NT2/D1 (cell line): ENCODE measurements at regions not wholly inside any gene's neighbourhood (a gene's known extent, or its start where the extent isn't known, plus 50 kb on each side); places are given as distances from the start of the nearest gene placed in this dataset.

Experiments
- DNase-seq: peaks from one replicate; pipeline ENCODE4 v3.0.0-alpha.2; 2011; ENCODE audit warnings: low read depth, low spot score
- H3K27me3 ChIP-seq: 2 replicates; pipeline ENCODE4 v1.6.0; 2011; ENCODE audit warnings: mild to moderate bottlenecking; ENCODE audit not compliant: insufficient read length, insufficient read depth
- H3K36me3 ChIP-seq: 2 replicates; pipeline ENCODE4 v1.6.1; 2011; ENCODE audit warnings: mild to moderate bottlenecking, low read length, mixed read lengths; ENCODE audit not compliant: insufficient read depth, insufficient read length
- H3K4me1 ChIP-seq: 2 replicates; pipeline ENCODE4 v1.5.1; 2011; ENCODE audit not compliant: insufficient read depth, insufficient read length
- H3K4me3 ChIP-seq: 2 replicates; pipeline ENCODE4 v1.5.1; 2011; ENCODE audit warnings: low read depth; ENCODE audit not compliant: insufficient read length
- H3K9ac ChIP-seq: 2 replicates; pipeline ENCODE4 v1.6.0; 2011; ENCODE audit warnings: low read depth; ENCODE audit not compliant: insufficient read length
- H3K9me3 ChIP-seq: 2 replicates; pipeline ENCODE4 v1.5.1; 2011; ENCODE audit warnings: mild to moderate bottlenecking, low read length; ENCODE audit not compliant: insufficient read depth
- SUZ12 ChIP-seq: IDR thresholded peaks from 2 replicates; pipeline ENCODE4 v1.6.1; 2011; ENCODE audit not compliant: insufficient read length, insufficient read depth; ENCODE audit errors: extremely low read depth
- YY1 ChIP-seq: IDR thresholded peaks from 2 replicates; pipeline ENCODE4 v1.6.1; 2011; ENCODE audit not compliant: insufficient read length, insufficient read depth
- ZNF274 ChIP-seq: IDR thresholded peaks from 2 replicates; pipeline ENCODE4 v1.6.1; 2011; ENCODE audit warnings: mild to moderate bottlenecking, low read depth, low read length

DNA sequence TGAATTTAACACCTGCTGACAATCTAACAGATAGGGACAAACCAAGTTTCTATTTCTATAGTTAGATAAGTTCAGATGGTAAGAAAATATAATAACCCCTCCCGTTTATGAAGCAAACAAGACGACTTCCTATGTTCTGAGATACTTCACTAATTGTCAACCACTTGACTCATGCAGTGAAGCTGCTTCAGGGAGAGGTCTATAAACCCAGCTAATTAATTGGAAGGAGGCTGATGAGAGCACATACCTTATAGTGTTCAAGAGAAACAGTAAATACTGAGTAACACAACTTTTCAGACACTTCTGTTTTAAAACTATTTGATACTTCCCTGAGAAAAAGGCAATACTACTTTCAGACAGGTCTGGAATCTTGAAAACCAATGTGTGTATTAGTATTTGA lies 229.4 kb upstream of the UBASH3B start:
- TF ChIP-seq SUZ12 (no peak), ZNF274 (no peak), YY1 (no peak)
- no peak overlapping the region for H3K4me3 ChIP-seq
- no peaks in the 10 kb centered on the region for H3K27me3 ChIP-seq
- peaks cover 3% of the 10 kb centered on the region for H3K4me1 ChIP-seq
- no peak for DNase-seq
- no peak overlapping the region for H3K9ac ChIP-seq
- no peaks in the 10 kb centered on the region for H3K36me3 ChIP-seq
- no peaks in the 10 kb centered on the region for H3K9me3 ChIP-seq

DNA sequence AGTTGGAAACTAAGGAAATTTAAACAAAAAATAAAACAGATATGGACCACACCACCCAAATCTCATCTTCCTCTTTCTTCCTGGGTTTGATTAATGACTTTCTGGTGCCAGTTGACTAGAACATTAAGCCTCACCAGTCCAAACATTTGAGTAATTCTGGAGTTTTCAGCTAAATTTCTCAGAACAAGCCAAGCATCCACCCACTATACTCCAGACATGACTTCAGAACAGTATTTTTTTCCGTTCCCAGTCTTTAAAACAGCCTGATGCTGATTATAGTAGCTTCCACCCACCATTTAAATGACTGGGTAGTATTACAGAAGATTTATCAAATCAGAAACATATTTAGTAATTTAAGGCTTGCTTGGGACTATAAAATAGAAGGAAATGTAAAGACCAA lies 230.9 kb upstream of the UBASH3B start:
- TF ChIP-seq SUZ12 = no peak
- no peak for TF ChIP-seq ZNF274
- TF ChIP-seq YY1 = no peak
- Histone ChIP-seq H3K9ac (no peak overlapping the region), H3K4me1 (peaks cover 3% of the 10 kb centered on the region), H3K9me3 (no peaks in the 10 kb centered on the region), H3K36me3 (no peaks in the 10 kb centered on the region), H3K27me3 (no peaks in the 10 kb centered on the region), H3K4me3 (no peak overlapping the region)
- DNase-seq = no peak

- no peaks in the 10 kb centered on the region for H3K36me3 ChIP-seq
- H3K27me3 ChIP-seq = no peaks in the 10 kb centered on the region
- no peak overlapping the region for H3K4me3 ChIP-seq
- no peak for TF ChIP-seq YY1
- no peak for TF ChIP-seq SUZ12
- TF ChIP-seq ZNF274 = no peak
- H3K4me1 ChIP-seq = peaks cover 3% of the 10 kb centered on the region
- H3K9ac ChIP-seq = no peak overlapping the region
- H3K9me3 ChIP-seq = no peaks in the 10 kb centered on the region
- no peak for DNase-seq
These were observed 231.6 kb upstream of the UBASH3B start for GRCh38 chr11:122423886-122424285.

DNA sequence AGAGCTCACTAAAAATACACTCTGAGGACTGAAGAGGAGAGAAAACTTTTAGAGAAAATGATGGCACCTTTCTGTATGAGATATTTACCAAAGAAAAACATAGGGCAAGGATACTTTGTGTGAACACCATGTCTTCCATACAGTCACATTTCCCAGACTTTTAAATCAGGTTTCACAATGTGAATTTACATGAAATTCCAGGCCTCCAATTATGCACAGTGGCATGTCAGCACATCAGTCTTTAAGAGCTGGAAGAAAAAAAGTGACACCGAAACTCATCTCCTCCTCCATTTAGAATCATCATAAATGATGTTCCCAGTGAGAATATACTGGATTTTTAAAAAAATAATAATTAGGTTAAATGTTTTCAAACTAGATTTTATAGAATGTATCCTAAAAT lies 232.2 kb upstream of the UBASH3B start:
- no peak overlapping the region for H3K4me3 ChIP-seq
- H3K36me3 ChIP-seq = no peaks in the 10 kb centered on the region
- no peak overlapping the region for H3K9ac ChIP-seq
- TF ChIP-seq SUZ12 (no peak), ZNF274 (no peak), YY1 (no peak)
- DNase-seq = no peak
- no peaks in the 10 kb centered on the region for H3K9me3 ChIP-seq
- no peaks in the 10 kb centered on the region for H3K27me3 ChIP-seq
- peaks cover 3% of the 10 kb centered on the region for H3K4me1 ChIP-seq

- peaks cover 3% of the 10 kb centered on the region for H3K4me1 ChIP-seq
- no peak for DNase-seq
- no peaks in the 10 kb centered on the region for H3K27me3 ChIP-seq
- H3K9ac ChIP-seq = no peak overlapping the region
- no peaks in the 10 kb centered on the region for H3K36me3 ChIP-seq
- H3K9me3 ChIP-seq = no peaks in the 10 kb centered on the region
- no peak overlapping the region for H3K4me3 ChIP-seq
- TF ChIP-seq YY1 (no peak), SUZ12 (no peak), ZNF274 (no peak)
These were observed 232.8 kb upstream of the UBASH3B start for GRCh38 chr11:122422682-122423081.

- no peak for TF ChIP-seq SUZ12
- TF ChIP-seq ZNF274 = no peak
- TF ChIP-seq YY1 = no peak
- Histone ChIP-seq H3K27me3 (no peaks in the 10 kb centered on the region), H3K9me3 (no peaks in the 10 kb centered on the region), H3K4me1 (peaks cover 3% of the 10 kb centered on the region), H3K36me3 (no peaks in the 10 kb centered on the region), H3K4me3 (no peak overlapping the region), H3K9ac (no peak overlapping the region)
- DNase-seq = no peak
These were observed 233.8 kb upstream of the UBASH3B start for GRCh38 chr11:122421702-122422101.

- no peak for DNase-seq
- TF ChIP-seq SUZ12 (no peak), ZNF274 (no peak), YY1 (no peak)
- Histone ChIP-seq H3K27me3 (no peaks in the 10 kb centered on the region), H3K9ac (no peak overlapping the region), H3K9me3 (peaks cover 16% of the 10 kb centered on the region), H3K4me1 (no peaks in the 10 kb centered on the region), H3K4me3 (no peak overlapping the region), H3K36me3 (no peaks in the 10 kb centered on the region)
These were observed 237.5 kb upstream of the UBASH3B start for GRCh38 chr11:122418032-122418431.

GRCh38 chr11:122414406-122415018 lies 241.0 kb upstream of the UBASH3B start:
- H3K9ac ChIP-seq = no peak overlapping the region
- peaks cover 3% of the 10 kb centered on the region for H3K4me1 ChIP-seq
- peaks cover 16% of the 10 kb centered on the region for H3K9me3 ChIP-seq
- DNase-seq = no peak
- no peak overlapping the region for H3K4me3 ChIP-seq
- H3K27me3 ChIP-seq = no peaks in the 10 kb centered on the region
- H3K36me3 ChIP-seq = no peaks in the 10 kb centered on the region
- TF ChIP-seq ZNF274 = no peak
- no peak for TF ChIP-seq YY1
- TF ChIP-seq SUZ12 = no peak
